ENCODE measurements at regions not wholly inside any gene's neighbourhood (a gene's known extent, or its start where the extent isn't known, plus 50 kb on each side); places are given as distances from the start of the nearest gene placed in this dataset.

- no peak for TF ChIP-seq SCRT1 (tag by site-specific recombination; IDR thresholded peaks at IDR 0.05; ENCODE audit: borderline replicate concordance)
- TF ChIP-seq, protein P1, sequence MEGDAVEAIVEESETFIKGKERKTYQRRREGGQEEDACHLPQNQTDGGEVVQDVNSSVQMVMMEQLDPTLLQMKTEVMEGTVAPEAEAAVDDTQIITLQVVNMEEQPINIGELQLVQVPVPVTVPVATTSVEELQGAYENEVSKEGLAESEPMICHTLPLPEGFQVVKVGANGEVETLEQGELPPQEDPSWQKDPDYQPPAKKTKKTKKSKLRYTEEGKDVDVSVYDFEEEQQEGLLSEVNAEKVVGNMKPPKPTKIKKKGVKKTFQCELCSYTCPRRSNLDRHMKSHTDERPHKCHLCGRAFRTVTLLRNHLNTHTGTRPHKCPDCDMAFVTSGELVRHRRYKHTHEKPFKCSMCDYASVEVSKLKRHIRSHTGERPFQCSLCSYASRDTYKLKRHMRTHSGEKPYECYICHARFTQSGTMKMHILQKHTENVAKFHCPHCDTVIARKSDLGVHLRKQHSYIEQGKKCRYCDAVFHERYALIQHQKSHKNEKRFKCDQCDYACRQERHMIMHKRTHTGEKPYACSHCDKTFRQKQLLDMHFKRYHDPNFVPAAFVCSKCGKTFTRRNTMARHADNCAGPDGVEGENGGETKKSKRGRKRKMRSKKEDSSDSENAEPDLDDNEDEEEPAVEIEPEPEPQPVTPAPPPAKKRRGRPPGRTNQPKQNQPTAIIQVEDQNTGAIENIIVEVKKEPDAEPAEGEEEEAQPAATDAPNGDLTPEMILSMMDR (tag by site-specific recombination; IDR thresholded peaks at IDR 0.05): no peak
- no peak for TF ChIP-seq ZBTB11 (tag by site-specific recombination; conservative IDR thresholded peaks at IDR 0.05; ENCODE audit: low read depth)
- no peak for TF ChIP-seq ZNF433 (tag by site-specific recombination; IDR thresholded peaks at IDR 0.05; ENCODE audit: low read depth)
- no peak for TF ChIP-seq PRDM1 (tag by site-specific recombination; IDR thresholded peaks at IDR 0.05)
These were observed 108.5 kb upstream of the HIVEP1 start for GRCh38 chr6:11903645-11904044.
